CD14-positive monocyte (primary cell): ENCODE measurements at regions not wholly inside any gene's neighbourhood (a gene's known extent, or its start where the extent isn't known, plus 50 kb on each side); places are given as distances from the start of the nearest gene placed in this dataset.
A peak's percentile ranks its signal among the peaks of the same experiment; 100 is the strongest.

Experiments
- DNase-seq, 3 donors: peaks; one replicate each; pipeline ENCODE4 v3.0.0-alpha.2; 2011 to 2022
- H2AFZ ChIP-seq: 2 replicates; pipeline ENCODE4 v1.6.0; 2012; ENCODE audit warnings: mild to moderate bottlenecking, low read depth, low read length, inconsistent platforms; ENCODE audit not compliant: insufficient read depth, poor library complexity, severe bottlenecking
- H3K27ac ChIP-seq, 2 donors: 1 replicate in 1 of 2; 2 replicates in 1 of 2; pipeline ENCODE4 v1.5.1; 2012 to 2013; ENCODE audit warnings: low read length in 2 of 2, control low read depth in 1 of 2, inconsistent platforms in 1 of 2, low read depth in 1 of 2, mild to moderate bottlenecking in 1 of 2
- H3K27me3 ChIP-seq, 2 donors: one replicate each; pipeline versions ENCODE4 v1.6.0 to v1.6.1; 2011 to 2013; ENCODE audit warnings: low read length in 2 of 2; ENCODE audit not compliant: control insufficient read depth in 2 of 2, insufficient read depth in 2 of 2
- H3K36me3 ChIP-seq, 2 donors: replicated peaks in 1 of 2; 1 replicate in 1 of 2; 2 replicates in 1 of 2; pipeline versions ENCODE4 v1.5.1 to v1.6.1; 2012 to 2013; ENCODE audit warnings: low read length in 2 of 2, control low read depth in 1 of 2, inconsistent platforms in 1 of 2, mild to moderate bottlenecking in 1 of 2; ENCODE audit not compliant: insufficient read depth in 2 of 2, control insufficient read depth in 1 of 2
- H3K4me1 ChIP-seq, 2 donors: 1 replicate in 1 of 2; 2 replicates in 1 of 2; pipeline versions ENCODE4 v1.5.1 to v1.6.1; 2012 to 2013; ENCODE audit warnings: low read length in 2 of 2, control low read depth in 1 of 2, inconsistent platforms in 1 of 2, mild to moderate bottlenecking in 1 of 2, moderate library complexity in 1 of 2; ENCODE audit not compliant: insufficient read depth in 2 of 2, control insufficient read depth in 1 of 2
- H3K4me2 ChIP-seq: replicated peaks from 2 replicates; pipeline ENCODE3; 2012; ENCODE audit warnings: low read length, moderate library complexity, mild to moderate bottlenecking; ENCODE audit not compliant: poor library complexity, severe bottlenecking; ENCODE audit errors: extremely low read depth
- H3K4me3 ChIP-seq, 3 experiments: fragments of 200-600 bp in 1 of 3; sonication (generic) in 1 of 3; replicated peaks in 1 of 3; 1 replicate in 2 of 3; 2 replicates in 1 of 3; pipeline ENCODE4 v1.5.1; 2011 to 2013; ENCODE audit warnings: low read length in 3 of 3, mild to moderate bottlenecking in 3 of 3, control low read depth in 2 of 3, low read depth in 2 of 3, inconsistent platforms in 1 of 3, moderate library complexity in 1 of 3
- H3K79me2 ChIP-seq: 2 replicates; pipeline ENCODE4 v1.6.0; 2012; ENCODE audit warnings: mild to moderate bottlenecking, control low read depth, inconsistent platforms, low read length, moderate library complexity; ENCODE audit not compliant: insufficient read depth
- H3K9ac ChIP-seq: 2 replicates; pipeline ENCODE4 v1.6.0; 2017; ENCODE audit warnings: low read length, mild to moderate bottlenecking; ENCODE audit not compliant: insufficient read depth, poor library complexity, severe bottlenecking
- H3K9me3 ChIP-seq, 2 donors: replicated peaks in 1 of 2; 1 replicate in 1 of 2; 2 replicates in 1 of 2; pipeline versions ENCODE4 v1.5.1 to v1.6.1; 2012 to 2013; ENCODE audit warnings: low read length in 2 of 2, control low read depth in 1 of 2; ENCODE audit not compliant: control insufficient read depth in 1 of 2, insufficient read depth in 1 of 2
- H4K20me1 ChIP-seq: 2 replicates; pipeline ENCODE4 v1.6.0; 2012; ENCODE audit warnings: mild to moderate bottlenecking, low read length, control low read depth, moderate library complexity; ENCODE audit not compliant: insufficient read depth
- H3K27ac Mint-ChIP-seq, 7 donors: one replicate each; pipeline ENCODE4 v1.8.0; 2020; ENCODE audit warnings: mild to moderate bottlenecking in 7 of 7, mixed read lengths in 7 of 7, moderate library complexity in 6 of 7, inconsistent platforms in 2 of 7
- H3K27me3 Mint-ChIP-seq, 3 donors: one replicate each; pipeline ENCODE4 v1.8.0; 2021 to 2022; ENCODE audit warnings: low read depth in 3 of 3, mild to moderate bottlenecking in 3 of 3, mixed read lengths in 3 of 3, moderate library complexity in 3 of 3, inconsistent platforms in 1 of 3
- H3K36me3 Mint-ChIP-seq, 2 donors: one replicate each; pipeline ENCODE4 v1.8.0; 2020; ENCODE audit warnings: mixed read lengths in 2 of 2, inconsistent platforms in 1 of 2, mild to moderate bottlenecking in 1 of 2
- H3K4me1 Mint-ChIP-seq: one replicate; pipeline ENCODE4 v1.8.0; 2020; ENCODE audit warnings: mild to moderate bottlenecking, mixed read lengths
- H3K4me3 Mint-ChIP-seq, 2 donors: one replicate each; pipeline ENCODE4 v1.8.0; 2020; ENCODE audit warnings: mild to moderate bottlenecking in 2 of 2, mixed read lengths in 2 of 2, moderate library complexity in 1 of 2
- H3K9me3 Mint-ChIP-seq, 7 donors: one replicate each; pipeline ENCODE4 v1.8.0; 2020 to 2022; ENCODE audit warnings: mixed read lengths in 7 of 7, mild to moderate bottlenecking in 6 of 7, moderate library complexity in 6 of 7, inconsistent platforms in 2 of 7
- WGBS: methylation state at CpG from one replicate; pipeline ENCODE4 v1.1.5; 2013; ENCODE audit warnings: missing lambda C conversion rate; ENCODE audit not compliant: insufficient coverage; 5-methylcytosine and 5-hydroxymethylcytosine counted together
- intact Hi-C, 2 donors: fragments of 100-400 bp; cut with micrococcal nuclease; formaldehyde crosslinking; loops; one replicate each; pipeline versions ENCODE4 v1.15.0 to v1.15.1; 2023
- TF ChIP-seq, protein P1 (sequence below): fragments of 200-600 bp; IDR thresholded peaks from one replicate; pipeline ENCODE4 v1.8.0; 2022; ENCODE audit warnings: antibody characterized with exemption, mild to moderate bottlenecking

DNA sequence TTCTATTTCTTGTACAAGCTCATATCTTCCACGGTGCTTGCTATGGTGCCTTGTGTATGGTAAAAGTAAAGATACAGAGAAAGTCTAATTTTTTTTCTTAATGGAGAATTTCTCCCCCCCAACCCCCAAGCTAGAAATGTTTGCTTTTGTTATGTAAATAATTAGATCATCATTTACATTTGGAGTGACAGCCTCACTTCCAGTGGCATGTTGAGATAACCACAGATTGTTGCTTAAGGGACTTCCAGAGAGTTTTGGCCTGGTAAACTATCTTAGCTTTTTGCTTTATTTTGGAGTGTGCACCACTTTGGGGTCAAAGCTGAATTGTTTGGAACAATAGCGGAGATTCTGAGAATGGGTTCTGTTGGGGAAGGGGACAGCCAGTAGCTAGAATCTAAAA, 129.7 kb downstream of the ZNF365 start:
- peak in 1 of 3 donors; percentile 21 for DNase-seq
- TF ChIP-seq, protein P1, sequence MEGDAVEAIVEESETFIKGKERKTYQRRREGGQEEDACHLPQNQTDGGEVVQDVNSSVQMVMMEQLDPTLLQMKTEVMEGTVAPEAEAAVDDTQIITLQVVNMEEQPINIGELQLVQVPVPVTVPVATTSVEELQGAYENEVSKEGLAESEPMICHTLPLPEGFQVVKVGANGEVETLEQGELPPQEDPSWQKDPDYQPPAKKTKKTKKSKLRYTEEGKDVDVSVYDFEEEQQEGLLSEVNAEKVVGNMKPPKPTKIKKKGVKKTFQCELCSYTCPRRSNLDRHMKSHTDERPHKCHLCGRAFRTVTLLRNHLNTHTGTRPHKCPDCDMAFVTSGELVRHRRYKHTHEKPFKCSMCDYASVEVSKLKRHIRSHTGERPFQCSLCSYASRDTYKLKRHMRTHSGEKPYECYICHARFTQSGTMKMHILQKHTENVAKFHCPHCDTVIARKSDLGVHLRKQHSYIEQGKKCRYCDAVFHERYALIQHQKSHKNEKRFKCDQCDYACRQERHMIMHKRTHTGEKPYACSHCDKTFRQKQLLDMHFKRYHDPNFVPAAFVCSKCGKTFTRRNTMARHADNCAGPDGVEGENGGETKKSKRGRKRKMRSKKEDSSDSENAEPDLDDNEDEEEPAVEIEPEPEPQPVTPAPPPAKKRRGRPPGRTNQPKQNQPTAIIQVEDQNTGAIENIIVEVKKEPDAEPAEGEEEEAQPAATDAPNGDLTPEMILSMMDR = no peak
- no peaks in the 10 kb centered on the region for H3K27me3 ChIP-seq
- no peaks in the 10 kb centered on the region for H4K20me1 ChIP-seq
- H3K27ac ChIP-seq = peak overlapping the region in 1 of 2 donors; percentile 81
- Mint-ChIP-seq H3K4me3 (no peak overlapping the region), H3K36me3 (peaks cover 0 to 11% of the 10 kb centered on the region in 2 donors), H3K27ac (peak overlapping the region; percentile 85 to 99 (median 94)), H3K27me3 (peaks cover 0 to 3% (median 0%) of the 10 kb centered on the region in 3 donors), H3K9me3 (peaks cover 0 to 5% (median 0%) of the 10 kb centered on the region in 7 donors), H3K4me1 (peaks cover 56% of the 10 kb centered on the region)
- no peaks in the 10 kb centered on the region for H3K79me2 ChIP-seq
- H2AFZ ChIP-seq = no peak overlapping the region
- H3K4me1 ChIP-seq = peaks cover 63 to 77% of the 10 kb centered on the region in 2 donors
- intact Hi-C loops = loop anchor here (5.0 kb wide), 1 partner anchor 38 kb away; no protein-coding TSS in a partner anchor
- no peaks in the 10 kb centered on the region for H3K9me3 ChIP-seq
- no peak overlapping the region for H3K9ac ChIP-seq
- WGBS = 100% methylated on average over 1 of the region's 2 CpGs
- no peaks in the 10 kb centered on the region for H3K36me3 ChIP-seq
- H3K4me3 ChIP-seq = peak overlapping the region in 1 of 3 experiments; percentile 17
- H3K4me2 ChIP-seq = no peak overlapping the region

DNA sequence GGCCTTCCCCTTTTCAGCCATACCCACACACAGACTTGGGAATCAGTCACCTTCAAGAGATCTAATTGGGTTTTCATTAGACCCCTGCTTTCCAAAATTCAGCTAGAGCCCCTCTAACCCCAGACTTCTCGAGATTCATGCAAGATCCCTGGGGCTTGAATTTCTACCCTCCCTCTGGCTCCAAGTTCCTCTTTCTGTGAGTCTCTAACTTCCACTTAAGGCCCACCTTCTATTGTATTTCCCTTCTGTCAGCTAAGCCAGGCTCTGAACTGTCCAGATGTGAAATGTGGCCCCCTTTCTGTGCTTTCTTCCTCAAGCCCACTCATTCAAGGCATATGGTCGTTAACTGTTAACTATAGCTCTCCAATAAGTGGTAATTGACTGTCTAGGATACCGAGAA, 132.2 kb downstream of the ZNF365 start:
- H3K27ac ChIP-seq = peak overlapping the region in 1 of 2 donors; percentile 28
- H3K4me1 ChIP-seq = peaks cover 44 to 54% of the 10 kb centered on the region in 2 donors
- Mint-ChIP-seq H3K9me3 (no peaks in the 10 kb centered on the region), H3K4me1 (peaks cover 41% of the 10 kb centered on the region), H3K27ac (peak overlapping the region in 5 of 7 donors; percentile 21 to 79 (median 70)), H3K36me3 (peaks cover 0 to 6% of the 10 kb centered on the region in 2 donors), H3K4me3 (no peak overlapping the region), H3K27me3 (peaks cover 0 to 3% (median 1%) of the 10 kb centered on the region in 3 donors)
- 0% methylated on average over 2 of the region's 3 CpGs for WGBS
- H4K20me1 ChIP-seq = no peaks in the 10 kb centered on the region
- no peaks in the 10 kb centered on the region for H3K27me3 ChIP-seq
- no peaks in the 10 kb centered on the region for H3K36me3 ChIP-seq
- no peaks in the 10 kb centered on the region for H3K9me3 ChIP-seq
- TF ChIP-seq, protein P1 = no peak
- H3K9ac ChIP-seq = no peak overlapping the region
- intact Hi-C loops = no loop called here
- DNase-seq = peak; percentile 42 to 67 (median 61)
- H2AFZ ChIP-seq = peak overlapping the region; percentile 12
- no peak overlapping the region for H3K4me2 ChIP-seq
- H3K4me3 ChIP-seq = no peak overlapping the region
- H3K79me2 ChIP-seq = no peaks in the 10 kb centered on the region
